HL-60 (cell line): ENCODE measurements at regions not wholly inside any gene's neighbourhood (a gene's known extent, or its start where the extent isn't known, plus 50 kb on each side); places are given as distances from the start of the nearest gene placed in this dataset.

Experiments used
- DNase-seq, 2 experiments: peaks; one replicate each; pipeline ENCODE4 v3.0.0-alpha.2; 2010 to 2020; ENCODE audit warnings: low read depth in 1 of 2, low spot score in 1 of 2
- H3K27ac ChIP-seq: fragments of 250-450 bp; sonication (Bioruptor Pico); replicated peaks from 2 replicates; pipeline ENCODE4 v1.5.1; 2020; ENCODE audit warnings: mild to moderate bottlenecking, moderate library complexity
- H3K27me3 ChIP-seq: fragments of 250-450 bp; sonication (Bioruptor Pico); 2 replicates; pipeline ENCODE4 v1.5.1; 2021; ENCODE audit warnings: mild to moderate bottlenecking, moderate library complexity; ENCODE audit not compliant: insufficient read depth, poor library complexity, severe bottlenecking
- H3K4me3 ChIP-seq: replicated peaks from 2 replicates; pipeline ENCODE4 v1.5.1; 2011; ENCODE audit warnings: mild to moderate bottlenecking, control low read depth, low read length; ENCODE audit not compliant: insufficient read depth
- GABPA ChIP-seq: IDR thresholded peaks from 2 replicates; pipeline ENCODE4 v1.6.1; 2012; ENCODE audit warnings: low read depth
- POLR2AphosphoS5 ChIP-seq: IDR thresholded peaks from 2 replicates; pipeline ENCODE4 v1.6.1; 2012; ENCODE audit warnings: low read depth
- SPI1 ChIP-seq: IDR thresholded peaks from 2 replicates; pipeline ENCODE4 v1.6.1; 2012; ENCODE audit warnings: low read depth, mild to moderate bottlenecking, borderline replicate concordance
- TF ChIP-seq, protein P1 (sequence below): IDR thresholded peaks from one replicate; pipeline ENCODE4 v1.5.1; 2011; ENCODE audit warnings: low read length, control low read depth, inconsistent platforms; ENCODE audit not compliant: insufficient read depth
- TF ChIP-seq, protein P2 (sequence below): IDR thresholded peaks from 2 replicates; pipeline ENCODE4 v1.6.1; 2012; ENCODE audit warnings: low read depth; ENCODE audit not compliant: insufficient replicate concordance

- Histone ChIP-seq H3K27me3 (no peaks in the 10 kb centered on the region), H3K27ac (no peak overlapping the region), H3K4me3 (no peak overlapping the region)
- TF ChIP-seq, protein P1, sequence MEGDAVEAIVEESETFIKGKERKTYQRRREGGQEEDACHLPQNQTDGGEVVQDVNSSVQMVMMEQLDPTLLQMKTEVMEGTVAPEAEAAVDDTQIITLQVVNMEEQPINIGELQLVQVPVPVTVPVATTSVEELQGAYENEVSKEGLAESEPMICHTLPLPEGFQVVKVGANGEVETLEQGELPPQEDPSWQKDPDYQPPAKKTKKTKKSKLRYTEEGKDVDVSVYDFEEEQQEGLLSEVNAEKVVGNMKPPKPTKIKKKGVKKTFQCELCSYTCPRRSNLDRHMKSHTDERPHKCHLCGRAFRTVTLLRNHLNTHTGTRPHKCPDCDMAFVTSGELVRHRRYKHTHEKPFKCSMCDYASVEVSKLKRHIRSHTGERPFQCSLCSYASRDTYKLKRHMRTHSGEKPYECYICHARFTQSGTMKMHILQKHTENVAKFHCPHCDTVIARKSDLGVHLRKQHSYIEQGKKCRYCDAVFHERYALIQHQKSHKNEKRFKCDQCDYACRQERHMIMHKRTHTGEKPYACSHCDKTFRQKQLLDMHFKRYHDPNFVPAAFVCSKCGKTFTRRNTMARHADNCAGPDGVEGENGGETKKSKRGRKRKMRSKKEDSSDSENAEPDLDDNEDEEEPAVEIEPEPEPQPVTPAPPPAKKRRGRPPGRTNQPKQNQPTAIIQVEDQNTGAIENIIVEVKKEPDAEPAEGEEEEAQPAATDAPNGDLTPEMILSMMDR, result no peak
- TF ChIP-seq POLR2AphosphoS5 (no peak), GABPA (no peak), SPI1 (no peak)
- TF ChIP-seq, protein P2, sequence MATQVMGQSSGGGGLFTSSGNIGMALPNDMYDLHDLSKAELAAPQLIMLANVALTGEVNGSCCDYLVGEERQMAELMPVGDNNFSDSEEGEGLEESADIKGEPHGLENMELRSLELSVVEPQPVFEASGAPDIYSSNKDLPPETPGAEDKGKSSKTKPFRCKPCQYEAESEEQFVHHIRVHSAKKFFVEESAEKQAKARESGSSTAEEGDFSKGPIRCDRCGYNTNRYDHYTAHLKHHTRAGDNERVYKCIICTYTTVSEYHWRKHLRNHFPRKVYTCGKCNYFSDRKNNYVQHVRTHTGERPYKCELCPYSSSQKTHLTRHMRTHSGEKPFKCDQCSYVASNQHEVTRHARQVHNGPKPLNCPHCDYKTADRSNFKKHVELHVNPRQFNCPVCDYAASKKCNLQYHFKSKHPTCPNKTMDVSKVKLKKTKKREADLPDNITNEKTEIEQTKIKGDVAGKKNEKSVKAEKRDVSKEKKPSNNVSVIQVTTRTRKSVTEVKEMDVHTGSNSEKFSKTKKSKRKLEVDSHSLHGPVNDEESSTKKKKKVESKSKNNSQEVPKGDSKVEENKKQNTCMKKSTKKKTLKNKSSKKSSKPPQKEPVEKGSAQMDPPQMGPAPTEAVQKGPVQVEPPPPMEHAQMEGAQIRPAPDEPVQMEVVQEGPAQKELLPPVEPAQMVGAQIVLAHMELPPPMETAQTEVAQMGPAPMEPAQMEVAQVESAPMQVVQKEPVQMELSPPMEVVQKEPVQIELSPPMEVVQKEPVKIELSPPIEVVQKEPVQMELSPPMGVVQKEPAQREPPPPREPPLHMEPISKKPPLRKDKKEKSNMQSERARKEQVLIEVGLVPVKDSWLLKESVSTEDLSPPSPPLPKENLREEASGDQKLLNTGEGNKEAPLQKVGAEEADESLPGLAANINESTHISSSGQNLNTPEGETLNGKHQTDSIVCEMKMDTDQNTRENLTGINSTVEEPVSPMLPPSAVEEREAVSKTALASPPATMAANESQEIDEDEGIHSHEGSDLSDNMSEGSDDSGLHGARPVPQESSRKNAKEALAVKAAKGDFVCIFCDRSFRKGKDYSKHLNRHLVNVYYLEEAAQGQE, result no peak
- no peak for DNase-seq
Observed at GRCh38 chr12:130083002-130083401, 79.3 kb upstream of the FZD10 start.

GRCh38 chr12:130083734-130084133 lies 78.5 kb upstream of the FZD10 start:
- DNase-seq, result no peak
- no peaks in the 10 kb centered on the region for H3K27me3 ChIP-seq
- TF ChIP-seq SPI1, result no peak
- no peak for TF ChIP-seq GABPA
- TF ChIP-seq, protein P1, result no peak
- no peak for TF ChIP-seq POLR2AphosphoS5
- TF ChIP-seq, protein P2, result no peak
- no peak overlapping the region for H3K4me3 ChIP-seq
- no peak overlapping the region for H3K27ac ChIP-seq

- Histone ChIP-seq H3K27me3 (no peaks in the 10 kb centered on the region), H3K27ac (no peak overlapping the region), H3K4me3 (no peak overlapping the region)
- no peak for DNase-seq
- TF ChIP-seq GABPA, result no peak
- TF ChIP-seq, protein P1, result no peak
- TF ChIP-seq, protein P2, result no peak
- no peak for TF ChIP-seq POLR2AphosphoS5
- TF ChIP-seq SPI1, result no peak
Observed at GRCh38 chr12:130084359-130084758, 77.9 kb upstream of the FZD10 start.
